Peyer's patch (tissue), 4 donors: ENCODE measurements at regions not wholly inside any gene's neighbourhood (a gene's known extent, or its start where the extent isn't known, plus 50 kb on each side); places are given as distances from the start of the nearest gene placed in this dataset.

ENCODE experiments used
- POLR2A ChIP-seq, 2 donors: fragments of 450-650 bp; IDR thresholded peaks; one replicate each; pipeline ENCODE4 v1.5.1; 2017; ENCODE audit warnings: antibody characterized with exemption in 2 of 2, mild to moderate bottlenecking in 2 of 2, moderate library complexity in 2 of 2
- TF ChIP-seq, protein P1 (sequence below), 6 experiments: fragments of 450-650 bp in 4 of 6; fragments of 200-600 bp in 2 of 6; sonication (generic) in 1 of 6; IDR thresholded peaks; one replicate each; pipeline ENCODE4 v1.5.1; 2017 to 2019; ENCODE audit warnings: antibody characterized with exemption in 6 of 6, mild to moderate bottlenecking in 3 of 6, moderate library complexity in 1 of 6

- TF ChIP-seq, protein P1, sequence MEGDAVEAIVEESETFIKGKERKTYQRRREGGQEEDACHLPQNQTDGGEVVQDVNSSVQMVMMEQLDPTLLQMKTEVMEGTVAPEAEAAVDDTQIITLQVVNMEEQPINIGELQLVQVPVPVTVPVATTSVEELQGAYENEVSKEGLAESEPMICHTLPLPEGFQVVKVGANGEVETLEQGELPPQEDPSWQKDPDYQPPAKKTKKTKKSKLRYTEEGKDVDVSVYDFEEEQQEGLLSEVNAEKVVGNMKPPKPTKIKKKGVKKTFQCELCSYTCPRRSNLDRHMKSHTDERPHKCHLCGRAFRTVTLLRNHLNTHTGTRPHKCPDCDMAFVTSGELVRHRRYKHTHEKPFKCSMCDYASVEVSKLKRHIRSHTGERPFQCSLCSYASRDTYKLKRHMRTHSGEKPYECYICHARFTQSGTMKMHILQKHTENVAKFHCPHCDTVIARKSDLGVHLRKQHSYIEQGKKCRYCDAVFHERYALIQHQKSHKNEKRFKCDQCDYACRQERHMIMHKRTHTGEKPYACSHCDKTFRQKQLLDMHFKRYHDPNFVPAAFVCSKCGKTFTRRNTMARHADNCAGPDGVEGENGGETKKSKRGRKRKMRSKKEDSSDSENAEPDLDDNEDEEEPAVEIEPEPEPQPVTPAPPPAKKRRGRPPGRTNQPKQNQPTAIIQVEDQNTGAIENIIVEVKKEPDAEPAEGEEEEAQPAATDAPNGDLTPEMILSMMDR (IDR thresholded peaks at IDR 0.05): no peak
- no peak for TF ChIP-seq POLR2A (IDR thresholded peaks at IDR 0.05)
These were observed 61.9 kb upstream of the CARMIL1 start for GRCh38 chr6:25217302-25217701.
